Calu3 (cell line): ENCODE measurements at regions not wholly inside any gene's neighbourhood (a gene's known extent, or its start where the extent isn't known, plus 50 kb on each side); places are given as distances from the start of the nearest gene placed in this dataset.
"Not testable (repeated sequence)": the region's sequence is repeated elsewhere in the genome, so short reads cannot be mapped to it uniquely, and the experiment has no call there.

Experiments used
- BruUV-seq: library from RNA; stranded (reverse); fragments of 400-500 nt; replicated peaks from 2 replicates; lab custom pipeline; 2021; lab: Mats Ljungman, UMichigan
- CTCF ChIA-PET: fragments of 300-600 bp; sonication (Branson Sonifier 250); formaldehyde crosslinking; loops from one replicate; lab custom pipeline; 2022; ENCODE audit warnings: antibody characterized with exemption; lab: Charles Lee
- DNase-seq: peaks from one replicate; pipeline ENCODE4 v3.0.0; 2022
- H3K27ac Mint-ChIP-seq: one replicate; pipeline ENCODE4 v1.8.0; 2022; ENCODE audit warnings: mixed read lengths; ENCODE audit not compliant: unreplicated experiment
- H3K27me3 Mint-ChIP-seq: one replicate; pipeline ENCODE4 v1.8.0; 2022; ENCODE audit warnings: mixed read lengths; ENCODE audit not compliant: unreplicated experiment
- H3K36me3 Mint-ChIP-seq: one replicate; pipeline ENCODE4 v1.8.0; 2022; ENCODE audit warnings: mild to moderate bottlenecking, moderate library complexity, mixed read lengths; ENCODE audit not compliant: insufficient read depth, unreplicated experiment
- H3K4me1 Mint-ChIP-seq: one replicate; pipeline ENCODE4 v1.8.0; 2022; ENCODE audit warnings: mild to moderate bottlenecking, low read depth, mixed read lengths; ENCODE audit not compliant: unreplicated experiment
- H3K4me3 Mint-ChIP-seq: one replicate; pipeline ENCODE4 v1.8.0; 2022; ENCODE audit warnings: mild to moderate bottlenecking, low read depth, moderate library complexity, mixed read lengths; ENCODE audit not compliant: unreplicated experiment
- H3K9me3 Mint-ChIP-seq: one replicate; pipeline ENCODE4 v1.8.0; 2022; ENCODE audit warnings: low read depth, mixed read lengths; ENCODE audit not compliant: unreplicated experiment
- CTCF ChIP-seq: fragments of 200-600 bp; IDR thresholded peaks from one replicate; pipeline ENCODE4 v1.8.0; 2022; ENCODE audit warnings: antibody characterized with exemption; ENCODE audit not compliant: unreplicated experiment
- intact Hi-C: fragments of 100-400 bp; cut with micrococcal nuclease; formaldehyde crosslinking; loops from one replicate; pipeline ENCODE4 v1.10.0; 2022; ENCODE audit not compliant: unreplicated experiment

GRCh38 chr2:90029080-90029428 is 1337.6 kb downstream of the RPIA start:
- H3K27ac Mint-ChIP-seq, BruUV-seq, DNase-seq, CTCF ChIA-PET, intact Hi-C loops, H3K9me3 Mint-ChIP-seq, H3K4me1 Mint-ChIP-seq, H3K27me3 Mint-ChIP-seq, H3K36me3 Mint-ChIP-seq, H3K4me3 Mint-ChIP-seq: not testable (repeated sequence)

- H3K9me3 Mint-ChIP-seq, H3K27ac Mint-ChIP-seq, H3K4me3 Mint-ChIP-seq, CTCF ChIA-PET, H3K27me3 Mint-ChIP-seq, H3K36me3 Mint-ChIP-seq, H3K4me1 Mint-ChIP-seq, BruUV-seq, DNase-seq, intact Hi-C loops: not testable (repeated sequence)
These were observed 1340.8 kb downstream of the RPIA start for GRCh38 chr2:90032269-90032668.

DNA sequence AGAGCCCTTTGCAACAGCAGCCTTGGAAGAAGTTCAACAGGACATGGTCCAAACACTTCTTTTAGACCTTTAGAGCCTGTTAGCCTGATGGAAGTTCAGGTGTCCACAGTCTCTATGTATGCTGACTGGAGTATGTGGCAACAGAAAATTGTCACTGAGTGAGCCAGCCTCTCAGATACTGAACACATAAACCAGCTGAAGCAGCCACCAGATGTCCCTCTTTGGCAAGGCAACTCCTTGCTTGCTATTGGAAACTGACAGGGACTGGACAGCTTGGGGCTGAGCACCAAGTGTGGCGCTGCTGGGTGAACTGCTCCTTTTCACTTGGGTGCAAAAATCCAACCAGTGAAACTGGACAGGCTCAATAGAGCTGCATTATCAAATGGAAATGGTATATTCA is 1344.9 kb downstream of the RPIA start:
- H3K27me3 Mint-ChIP-seq, BruUV-seq, CTCF ChIA-PET, H3K4me1 Mint-ChIP-seq, intact Hi-C loops, H3K27ac Mint-ChIP-seq, H3K36me3 Mint-ChIP-seq, H3K4me3 Mint-ChIP-seq, DNase-seq, H3K9me3 Mint-ChIP-seq: not testable (repeated sequence)

DNA sequence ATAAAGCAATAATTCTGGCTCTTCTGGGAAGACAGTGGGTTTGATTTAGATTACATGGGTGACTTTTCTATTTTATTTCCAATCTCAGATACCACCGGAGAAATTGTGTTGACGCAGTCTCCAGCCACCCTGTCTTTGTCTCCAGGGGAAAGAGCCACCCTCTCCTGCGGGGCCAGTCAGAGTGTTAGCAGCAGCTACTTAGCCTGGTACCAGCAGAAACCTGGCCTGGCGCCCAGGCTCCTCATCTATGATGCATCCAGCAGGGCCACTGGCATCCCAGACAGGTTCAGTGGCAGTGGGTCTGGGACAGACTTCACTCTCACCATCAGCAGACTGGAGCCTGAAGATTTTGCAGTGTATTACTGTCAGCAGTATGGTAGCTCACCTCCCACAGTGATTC is 1347.6 kb downstream of the RPIA start:
- H3K36me3 Mint-ChIP-seq, H3K4me1 Mint-ChIP-seq, BruUV-seq, H3K27me3 Mint-ChIP-seq, CTCF ChIA-PET, H3K27ac Mint-ChIP-seq, DNase-seq, H3K4me3 Mint-ChIP-seq, H3K9me3 Mint-ChIP-seq, intact Hi-C loops: not testable (repeated sequence)

DNA sequence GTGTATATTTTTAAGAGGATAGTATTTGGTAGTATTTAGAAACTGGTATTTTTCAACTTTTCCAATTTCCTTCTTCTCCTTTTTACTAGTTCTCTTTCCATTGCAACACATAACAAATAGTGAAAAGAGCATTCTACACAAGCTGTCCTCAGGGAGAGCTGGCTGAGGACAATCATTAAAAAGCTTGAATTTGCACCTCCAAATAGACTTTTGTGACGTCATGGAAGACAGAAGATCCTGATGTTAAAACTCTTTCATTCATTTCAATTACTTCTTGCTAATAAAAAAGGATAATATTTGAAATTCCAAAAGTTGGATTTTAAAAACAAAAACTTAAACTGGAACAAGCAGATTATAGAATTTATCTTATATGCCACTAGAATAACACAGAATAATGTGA is 1356.3 kb downstream of the RPIA start:
- intact Hi-C loops, BruUV-seq, H3K27ac Mint-ChIP-seq, CTCF ChIA-PET, H3K27me3 Mint-ChIP-seq, H3K9me3 Mint-ChIP-seq, DNase-seq, H3K4me3 Mint-ChIP-seq, H3K4me1 Mint-ChIP-seq, H3K36me3 Mint-ChIP-seq: not testable (repeated sequence)

GRCh38 chr2:90052113-90052631 is 1360.7 kb downstream of the RPIA start:
- intact Hi-C loops, H3K9me3 Mint-ChIP-seq, H3K27me3 Mint-ChIP-seq: not testable (repeated sequence)

GRCh38 chr2:90069290-90069894 is 1377.9 kb downstream of the RPIA start:
- BruUV-seq: no TSS peak
- H3K4me1 Mint-ChIP-seq: no peaks in the 10 kb centered on the region
- no peak overlapping the region for H3K4me3 Mint-ChIP-seq
- CTCF ChIA-PET: no interaction called here
- H3K9me3 Mint-ChIP-seq: no peaks in the 10 kb centered on the region
- H3K36me3 Mint-ChIP-seq: no peaks in the 10 kb centered on the region
- peak; percentile 70 for DNase-seq
- no peaks in the 10 kb centered on the region for H3K27me3 Mint-ChIP-seq
- intact Hi-C loops: no loop called here
- H3K27ac Mint-ChIP-seq: no peak overlapping the region
- peak; percentile 48 for TF ChIP-seq CTCF

More at GRCh38 chr2:90052113-90052631, 1360.7 kb downstream of the RPIA start:
- H3K4me3 Mint-ChIP-seq, H3K27ac Mint-ChIP-seq, BruUV-seq, H3K36me3 Mint-ChIP-seq, H3K4me1 Mint-ChIP-seq, CTCF ChIA-PET, DNase-seq: not testable (repeated sequence)
